ENCODE measurements at regions not wholly inside any gene's neighbourhood (a gene's known extent, or its start where the extent isn't known, plus 50 kb on each side); places are given as distances from the start of the nearest gene placed in this dataset.

DNA sequence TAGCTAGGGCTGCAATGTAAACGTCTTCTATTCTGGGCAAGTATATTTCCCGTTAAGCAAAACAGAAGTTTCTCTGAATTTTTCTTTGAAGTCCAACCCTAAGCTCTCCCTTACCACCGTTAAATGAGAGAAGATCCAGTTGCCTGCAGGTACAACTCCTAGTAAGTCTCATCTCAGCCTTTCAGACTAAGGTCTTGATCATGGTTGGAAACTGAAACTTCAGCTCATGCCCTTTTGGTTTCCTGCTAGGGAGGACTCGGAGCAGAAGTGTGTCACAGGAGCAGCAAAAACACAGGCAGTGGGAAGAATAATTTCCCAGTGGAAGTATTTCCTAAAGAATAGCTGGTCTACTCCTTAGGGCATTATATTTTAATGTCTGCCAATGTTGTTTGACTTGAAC is 717.9 kb downstream of the PRELID2 start:
- intact Hi-C loops (cut with micrococcal nuclease; ENCODE audit: unreplicated experiment), result no loop called here
- no peak overlapping the region for H3K27ac Mint-ChIP-seq (ENCODE audit: unreplicated experiment)
- H3K4me1 Mint-ChIP-seq (ENCODE audit: low read depth, unreplicated experiment), result no peaks in the 10 kb centered on the region
- DNase-seq, result no peak
- no peak overlapping the region for H3K4me3 Mint-ChIP-seq (ENCODE audit: low read depth, unreplicated experiment)
- no TSS peak for BruUV-seq (replicated peaks)
- H3K27me3 Mint-ChIP-seq (ENCODE audit: unreplicated experiment), result no peaks in the 10 kb centered on the region
- CTCF ChIA-PET, result no interaction called here
- peaks cover 2% of the 10 kb centered on the region for H3K9me3 Mint-ChIP-seq (ENCODE audit: low read depth, unreplicated experiment)
- no peaks in the 10 kb centered on the region for H3K36me3 Mint-ChIP-seq (ENCODE audit: insufficient read depth, unreplicated experiment)
- TF ChIP-seq, protein P1, sequence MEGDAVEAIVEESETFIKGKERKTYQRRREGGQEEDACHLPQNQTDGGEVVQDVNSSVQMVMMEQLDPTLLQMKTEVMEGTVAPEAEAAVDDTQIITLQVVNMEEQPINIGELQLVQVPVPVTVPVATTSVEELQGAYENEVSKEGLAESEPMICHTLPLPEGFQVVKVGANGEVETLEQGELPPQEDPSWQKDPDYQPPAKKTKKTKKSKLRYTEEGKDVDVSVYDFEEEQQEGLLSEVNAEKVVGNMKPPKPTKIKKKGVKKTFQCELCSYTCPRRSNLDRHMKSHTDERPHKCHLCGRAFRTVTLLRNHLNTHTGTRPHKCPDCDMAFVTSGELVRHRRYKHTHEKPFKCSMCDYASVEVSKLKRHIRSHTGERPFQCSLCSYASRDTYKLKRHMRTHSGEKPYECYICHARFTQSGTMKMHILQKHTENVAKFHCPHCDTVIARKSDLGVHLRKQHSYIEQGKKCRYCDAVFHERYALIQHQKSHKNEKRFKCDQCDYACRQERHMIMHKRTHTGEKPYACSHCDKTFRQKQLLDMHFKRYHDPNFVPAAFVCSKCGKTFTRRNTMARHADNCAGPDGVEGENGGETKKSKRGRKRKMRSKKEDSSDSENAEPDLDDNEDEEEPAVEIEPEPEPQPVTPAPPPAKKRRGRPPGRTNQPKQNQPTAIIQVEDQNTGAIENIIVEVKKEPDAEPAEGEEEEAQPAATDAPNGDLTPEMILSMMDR (IDR thresholded peaks at IDR 0.05; ENCODE audit: unreplicated experiment), result no peak

DNA sequence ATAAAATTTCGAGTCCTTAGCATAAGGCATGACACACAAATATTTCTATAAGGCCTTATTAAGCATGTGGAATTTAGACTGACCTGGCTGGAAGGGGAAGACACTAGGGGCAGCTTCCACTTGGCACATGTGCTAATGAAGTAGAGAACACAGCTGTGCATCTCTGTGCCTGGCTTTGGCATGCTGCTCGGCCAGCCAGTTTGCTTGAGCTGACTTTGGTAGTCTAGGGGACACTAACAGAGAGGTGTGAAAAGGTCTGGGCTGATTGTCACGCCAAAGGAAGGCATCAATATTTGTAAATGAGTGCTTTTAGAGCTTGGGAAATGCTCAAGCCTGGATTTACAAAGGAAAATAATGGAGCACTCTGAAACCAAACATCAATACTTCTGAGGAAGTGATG is 723.7 kb downstream of the PRELID2 start:
- TF ChIP-seq, protein P1 (IDR thresholded peaks at IDR 0.05; ENCODE audit: unreplicated experiment), result no peak
- CTCF ChIA-PET, result no interaction called here
- Mint-ChIP-seq H3K27ac (ENCODE audit: unreplicated experiment) (no peak overlapping the region), H3K27me3 (ENCODE audit: unreplicated experiment) (no peaks in the 10 kb centered on the region), H3K4me1 (ENCODE audit: low read depth, unreplicated experiment) (no peaks in the 10 kb centered on the region), H3K36me3 (ENCODE audit: insufficient read depth, unreplicated experiment) (no peaks in the 10 kb centered on the region), H3K9me3 (ENCODE audit: low read depth, unreplicated experiment) (peaks cover 2% of the 10 kb centered on the region), H3K4me3 (ENCODE audit: low read depth, unreplicated experiment) (no peak overlapping the region)
- intact Hi-C loops (cut with micrococcal nuclease; ENCODE audit: unreplicated experiment), result no loop called here
- no TSS peak for BruUV-seq (replicated peaks)
- no peak for DNase-seq

GRCh38 chr5:145110834-145111233 is 724.3 kb downstream of the PRELID2 start:
- intact Hi-C loops (cut with micrococcal nuclease; ENCODE audit: unreplicated experiment), result no loop called here
- no TSS peak for BruUV-seq (replicated peaks)
- H3K36me3 Mint-ChIP-seq (ENCODE audit: insufficient read depth, unreplicated experiment), result no peaks in the 10 kb centered on the region
- TF ChIP-seq, protein P1 (IDR thresholded peaks at IDR 0.05; ENCODE audit: unreplicated experiment), result no peak
- no peaks in the 10 kb centered on the region for H3K9me3 Mint-ChIP-seq (ENCODE audit: low read depth, unreplicated experiment)
- no peaks in the 10 kb centered on the region for H3K4me1 Mint-ChIP-seq (ENCODE audit: low read depth, unreplicated experiment)
- H3K27ac Mint-ChIP-seq (ENCODE audit: unreplicated experiment), result no peak overlapping the region
- CTCF ChIA-PET, result interaction anchor here (0.6 kb wide), 1 partner anchor 14 kb away, joined by 3 read pairs; no protein-coding TSS in a partner anchor
- no peak for DNase-seq
- no peak overlapping the region for H3K4me3 Mint-ChIP-seq (ENCODE audit: low read depth, unreplicated experiment)
- H3K27me3 Mint-ChIP-seq (ENCODE audit: unreplicated experiment), result no peaks in the 10 kb centered on the region

- TF ChIP-seq, protein P1 (IDR thresholded peaks at IDR 0.05; ENCODE audit: unreplicated experiment), result no peak
- DNase-seq, result no peak
- no peaks in the 10 kb centered on the region for H3K9me3 Mint-ChIP-seq (ENCODE audit: low read depth, unreplicated experiment)
- intact Hi-C loops (cut with micrococcal nuclease; ENCODE audit: unreplicated experiment), result no loop called here
- H3K27me3 Mint-ChIP-seq (ENCODE audit: unreplicated experiment), result no peaks in the 10 kb centered on the region
- H3K36me3 Mint-ChIP-seq (ENCODE audit: insufficient read depth, unreplicated experiment), result no peaks in the 10 kb centered on the region
- H3K27ac Mint-ChIP-seq (ENCODE audit: unreplicated experiment), result no peak overlapping the region
- CTCF ChIA-PET, result no interaction called here
- H3K4me3 Mint-ChIP-seq (ENCODE audit: low read depth, unreplicated experiment), result no peak overlapping the region
- H3K4me1 Mint-ChIP-seq (ENCODE audit: low read depth, unreplicated experiment), result no peaks in the 10 kb centered on the region
- no TSS peak for BruUV-seq (replicated peaks)
These were observed 725.0 kb downstream of the PRELID2 start for GRCh38 chr5:145110181-145110580.
